Retinal pigment epithelial cell (primary cell): ENCODE measurements at regions not wholly inside any gene's neighbourhood (a gene's known extent, or its start where the extent isn't known, plus 50 kb on each side); places are given as distances from the start of the nearest gene placed in this dataset.

Experiments
- DNase-seq: peaks from one replicate; pipeline ENCODE4 v3.0.0-alpha.2; 2010; ENCODE audit warnings: low read depth
- H3K4me3 ChIP-seq: 2 replicates; pipeline ENCODE4 v1.5.1; 2011; ENCODE audit warnings: mild to moderate bottlenecking, low read length, control low read depth, moderate library complexity
- CTCF ChIP-seq: conservative IDR thresholded peaks from 2 replicates; pipeline ENCODE4 v1.5.1; 2011; ENCODE audit warnings: low read depth, low read length, control low read depth, inconsistent platforms

GRCh38 chr22:44369916-44370801 lies 57.4 kb upstream of the SHISAL1 start:
- no peak overlapping the region for H3K4me3 ChIP-seq
- no peak for TF ChIP-seq CTCF
- DNase-seq, result no peak

- DNase-seq, result no peak
- peak; percentile 36 for TF ChIP-seq CTCF
- no peak overlapping the region for H3K4me3 ChIP-seq
Observed at GRCh38 chr22:44369293-44369661, 56.5 kb upstream of the SHISAL1 start.

GRCh38 chr22:44368611-44369292 lies 56.0 kb upstream of the SHISAL1 start:
- no peak for TF ChIP-seq CTCF
- no peak for DNase-seq
- no peak overlapping the region for H3K4me3 ChIP-seq

GRCh38 chr22:44366372-44367300 lies 53.9 kb upstream of the SHISAL1 start:
- H3K4me3 ChIP-seq, result no peak overlapping the region
- no peak for TF ChIP-seq CTCF
- no peak for DNase-seq

- DNase-seq, result no peak
- no peak for TF ChIP-seq CTCF
- H3K4me3 ChIP-seq, result no peak overlapping the region
Observed at GRCh38 chr22:44365832-44366231, 53.1 kb upstream of the SHISAL1 start.

- no peak for TF ChIP-seq CTCF
- no peak for DNase-seq
Observed at GRCh38 chr22:44365191-44365590, 52.4 kb upstream of the SHISAL1 start.

More at GRCh38 chr22:44365191-44365590, 52.4 kb upstream of the SHISAL1 start:
- H3K4me3 ChIP-seq, result no peak overlapping the region
